HTR-8/SVneo (cell line): ENCODE measurements at regions not wholly inside any gene's neighbourhood (a gene's known extent, or its start where the extent isn't known, plus 50 kb on each side); places are given as distances from the start of the nearest gene placed in this dataset.

ENCODE experiments used
- DNase-seq: peaks from one replicate; pipeline ENCODE4 v3.0.0; 2011; ENCODE audit warnings: low spot score, mixed read lengths; ENCODE audit not compliant: insufficient read length
- FAIRE-seq: peaks from 2 replicates; lab custom pipeline; 2011; peaks lifted over from hg19 to GRCh38; lab: Jason Lieb, UNC

DNA sequence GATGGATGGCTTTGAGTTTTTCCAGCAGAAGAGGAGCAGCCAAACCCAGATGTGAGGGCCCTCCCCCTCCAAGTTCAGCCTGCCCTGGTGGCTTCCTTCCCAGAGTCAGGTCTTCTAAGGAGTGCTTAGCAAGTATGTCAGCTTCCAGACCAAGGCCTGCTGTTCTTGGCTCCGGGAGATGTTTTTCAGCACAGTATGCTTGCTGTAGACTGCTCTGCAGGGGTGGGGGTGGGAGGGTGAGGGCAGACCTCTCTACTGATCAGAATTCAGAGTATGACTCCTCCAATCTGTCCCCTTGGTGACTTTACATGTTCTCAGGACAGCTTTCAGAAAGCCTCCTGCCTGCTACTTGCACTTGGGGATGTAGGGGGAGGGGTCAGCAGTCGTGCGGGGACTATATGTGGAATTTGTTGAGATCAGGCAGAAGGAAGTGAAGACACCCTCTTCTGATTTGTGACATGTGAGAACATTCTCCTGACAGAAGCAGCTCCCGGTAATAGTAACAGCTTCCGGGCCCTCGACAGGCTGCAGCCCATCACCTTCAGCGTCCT, 516.4 kb upstream of the ZMIZ1 start:
- no peak for FAIRE-seq
- DNase-seq, result no peak

GRCh38 chr10:78553792-78554191, 515.0 kb upstream of the ZMIZ1 start:
- no peak for DNase-seq
- FAIRE-seq, result no peak

GRCh38 chr10:78555128-78555527, 513.6 kb upstream of the ZMIZ1 start:
- FAIRE-seq (no peak), DNase-seq (no peak)

DNA sequence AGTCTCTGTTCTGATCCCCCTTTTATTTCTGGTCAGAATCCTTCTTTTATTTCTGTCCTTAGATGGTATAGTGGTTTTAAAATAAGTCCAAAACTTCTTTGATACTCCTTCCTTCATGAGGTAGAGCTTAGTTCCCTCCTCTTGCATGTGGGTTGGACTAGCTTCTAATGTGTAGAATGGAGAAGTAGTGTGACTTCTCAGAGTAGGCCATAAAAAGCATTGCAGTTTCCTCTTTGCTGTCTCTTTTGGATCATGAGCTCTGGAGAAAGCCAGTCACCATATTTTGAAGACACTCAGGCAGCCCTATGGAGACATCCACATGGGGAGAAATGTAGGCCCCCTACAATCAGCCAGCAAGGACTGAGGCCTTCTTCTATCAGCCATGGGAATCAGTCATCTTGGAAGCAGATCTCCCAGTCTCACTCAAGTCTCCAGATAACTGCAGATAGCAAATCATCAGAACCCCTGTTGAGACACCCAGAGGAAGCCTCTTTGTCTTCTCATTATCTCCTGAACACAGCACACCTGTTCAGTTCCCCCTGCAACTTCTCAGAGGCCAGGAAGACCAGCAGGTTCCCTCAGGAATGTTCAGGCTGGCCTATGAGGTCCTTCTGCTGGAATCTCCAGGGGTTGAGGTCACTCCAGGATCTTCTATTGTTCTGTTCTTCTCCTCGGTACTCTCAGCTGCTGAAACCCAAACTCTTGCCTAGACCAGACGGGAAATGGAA, 511.9 kb upstream of the ZMIZ1 start:
- no peak for DNase-seq

GRCh38 chr10:78557433-78557925, 511.3 kb upstream of the ZMIZ1 start:
- DNase-seq, result no peak

More for the DNA sequence above, 511.9 kb upstream of the ZMIZ1 start:
- FAIRE-seq, result no peak

GRCh38 chr10:78559661-78560340, 509.0 kb upstream of the ZMIZ1 start:
- no peak for DNase-seq
- no peak for FAIRE-seq

More at GRCh38 chr10:78557433-78557925, 511.3 kb upstream of the ZMIZ1 start:
- FAIRE-seq, result no peak

DNA sequence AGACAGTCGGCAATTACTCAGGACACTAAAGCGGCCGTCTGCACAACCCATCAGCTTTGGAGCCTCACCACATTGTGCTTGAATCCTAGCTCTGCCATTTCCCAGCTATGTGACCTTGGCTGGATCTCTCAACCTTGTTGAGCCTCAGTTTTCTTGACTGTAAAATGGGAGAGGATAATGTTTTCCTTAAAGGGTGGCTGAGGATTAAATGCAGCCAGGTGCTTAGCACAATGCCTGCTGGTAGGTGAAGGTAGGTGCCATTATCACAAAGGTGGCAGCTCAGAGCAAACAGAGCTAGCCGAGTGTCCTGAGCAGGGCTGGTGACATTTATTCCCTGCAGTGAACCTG, 508.5 kb upstream of the ZMIZ1 start:
- FAIRE-seq (no peak), DNase-seq (no peak)

- FAIRE-seq (no peak), DNase-seq (no peak)
Observed at GRCh38 chr10:78563314-78563713, 505.5 kb upstream of the ZMIZ1 start.

DNA sequence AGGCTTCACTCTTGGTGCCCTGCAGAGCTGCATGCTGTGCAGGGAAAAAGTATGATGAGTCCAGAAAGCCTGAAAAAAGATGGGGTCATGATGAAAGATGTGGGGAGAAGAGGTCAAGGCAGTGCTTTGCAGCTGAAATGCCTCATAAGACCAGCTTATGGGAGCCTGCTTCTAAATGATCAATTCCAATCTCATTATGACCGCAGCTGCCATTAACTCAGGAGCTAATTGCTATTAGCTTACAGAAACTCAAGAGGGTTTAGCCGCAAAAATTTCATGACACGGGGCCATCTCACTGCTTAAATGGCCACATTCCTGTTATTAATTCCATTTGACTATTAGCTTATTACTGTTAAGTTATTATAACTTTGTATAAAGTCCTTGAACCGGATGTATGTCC, 502.9 kb upstream of the ZMIZ1 start:
- DNase-seq, result no peak
- FAIRE-seq, result no peak

DNA sequence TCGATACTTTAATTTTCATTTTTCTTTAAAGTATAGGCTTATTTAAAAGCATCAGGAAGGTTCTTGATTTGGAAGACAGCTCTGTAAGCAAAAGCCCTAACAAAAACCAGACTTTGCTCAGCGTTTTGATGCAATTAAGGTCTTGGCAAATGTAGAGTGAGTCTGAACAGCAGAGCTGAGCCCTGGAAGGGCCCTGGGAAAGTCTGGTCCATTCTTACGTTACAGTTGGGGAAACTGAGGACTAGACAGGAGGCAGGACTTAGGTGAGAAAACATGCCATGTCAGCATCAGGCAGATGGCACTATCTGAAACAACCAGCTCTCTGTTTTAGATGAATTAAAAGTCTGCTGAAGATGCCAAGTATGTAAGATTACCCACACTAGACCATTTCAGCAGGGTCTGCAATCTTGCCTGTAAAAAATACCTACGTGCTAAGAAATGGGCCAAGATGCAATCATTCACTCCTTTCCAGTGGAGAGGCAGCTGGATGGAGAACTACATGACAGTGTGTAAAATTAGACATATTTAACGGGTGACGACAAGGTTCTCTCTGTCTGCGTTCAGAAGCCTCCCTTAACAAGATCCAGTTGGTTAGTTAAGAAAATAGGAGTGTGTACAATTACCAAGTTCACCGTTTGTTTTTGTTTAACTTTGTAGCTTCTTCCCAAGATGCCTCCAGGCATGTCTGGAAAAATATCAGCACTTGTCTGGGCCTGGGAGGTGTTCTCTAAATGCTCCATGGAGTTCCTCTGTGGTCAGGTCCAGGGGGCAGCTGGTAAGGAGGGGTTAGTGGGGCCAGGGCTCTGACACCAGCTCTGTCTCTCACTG, 502.3 kb upstream of the ZMIZ1 start:
- FAIRE-seq (no peak), DNase-seq (no peak)

DNA sequence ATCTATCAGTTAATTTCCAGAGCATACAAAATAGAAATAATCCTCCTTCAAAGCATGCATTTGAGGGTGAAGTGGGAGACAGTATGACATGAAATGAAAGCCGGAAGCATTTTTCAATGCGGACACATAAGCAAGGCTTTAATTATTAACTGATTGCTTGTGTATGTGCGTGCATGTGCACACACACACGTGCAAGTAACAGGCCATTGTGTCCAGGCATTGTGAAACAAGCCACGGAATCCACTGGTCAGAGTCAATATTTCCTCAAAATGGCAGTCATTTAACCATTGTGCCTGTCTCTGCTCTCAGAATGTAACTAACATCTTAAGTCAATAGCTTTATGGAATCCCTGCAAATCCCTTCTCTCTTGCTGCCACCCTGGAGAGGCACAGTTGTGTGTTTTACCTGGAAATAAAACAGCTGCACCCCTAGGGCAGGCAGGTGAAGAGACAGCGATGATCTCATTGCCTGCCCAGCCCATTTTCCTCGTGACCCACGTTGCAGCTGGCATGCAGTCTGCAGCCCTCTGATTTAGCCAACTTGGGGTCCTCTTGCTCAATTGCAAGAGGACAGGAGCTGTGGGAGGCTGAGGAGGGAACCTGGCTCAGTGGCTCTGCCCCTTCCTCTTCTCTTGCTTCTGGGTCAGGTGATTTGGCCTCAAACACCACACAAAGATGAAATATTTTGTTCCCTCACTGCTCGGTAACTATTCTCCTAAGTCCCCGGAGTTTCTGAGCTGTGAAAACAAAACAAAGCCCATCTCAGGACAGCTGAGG, 500.9 kb upstream of the ZMIZ1 start:
- FAIRE-seq (no peak), DNase-seq (no peak)

- FAIRE-seq (no peak), DNase-seq (no peak)
Observed at GRCh38 chr10:78568620-78569019, 500.1 kb upstream of the ZMIZ1 start.

- no peak for DNase-seq
- no peak for FAIRE-seq
Observed at GRCh38 chr10:78570633-78571235, 498.0 kb upstream of the ZMIZ1 start.

DNA sequence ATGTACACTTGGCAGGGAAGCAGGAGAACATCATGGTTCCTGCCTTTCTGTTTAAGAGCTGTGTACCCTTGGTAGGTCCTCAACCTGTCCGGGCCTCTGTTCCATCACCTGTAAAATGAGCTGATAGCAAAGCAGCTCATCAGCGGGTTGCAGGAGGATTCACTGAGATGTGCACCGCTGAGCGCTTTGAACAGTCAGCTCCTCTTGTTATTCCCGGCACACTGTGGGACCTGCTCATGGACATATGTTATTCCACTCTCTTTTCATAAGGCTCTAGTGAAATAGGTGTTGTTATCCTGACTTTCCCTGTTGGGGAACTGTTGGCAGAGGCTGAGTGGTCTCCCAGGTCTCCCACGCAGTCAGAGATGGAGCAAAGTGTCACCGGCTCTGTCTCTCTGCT, 497.5 kb upstream of the ZMIZ1 start:
- DNase-seq (no peak), FAIRE-seq (no peak)

GRCh38 chr10:78571891-78572290, 496.9 kb upstream of the ZMIZ1 start:
- DNase-seq, result no peak
- FAIRE-seq, result no peak

- DNase-seq (no peak), FAIRE-seq (no peak)
Observed at GRCh38 chr10:78572565-78572964, 496.2 kb upstream of the ZMIZ1 start.

GRCh38 chr10:78574547-78574946, 494.2 kb upstream of the ZMIZ1 start:
- no peak for FAIRE-seq
- DNase-seq, result no peak

- FAIRE-seq (no peak), DNase-seq (no peak)
Observed at GRCh38 chr10:78575400-78575799, 493.4 kb upstream of the ZMIZ1 start.

- DNase-seq (no peak), FAIRE-seq (no peak)
Observed at GRCh38 chr10:78576276-78576675, 492.5 kb upstream of the ZMIZ1 start.

DNA sequence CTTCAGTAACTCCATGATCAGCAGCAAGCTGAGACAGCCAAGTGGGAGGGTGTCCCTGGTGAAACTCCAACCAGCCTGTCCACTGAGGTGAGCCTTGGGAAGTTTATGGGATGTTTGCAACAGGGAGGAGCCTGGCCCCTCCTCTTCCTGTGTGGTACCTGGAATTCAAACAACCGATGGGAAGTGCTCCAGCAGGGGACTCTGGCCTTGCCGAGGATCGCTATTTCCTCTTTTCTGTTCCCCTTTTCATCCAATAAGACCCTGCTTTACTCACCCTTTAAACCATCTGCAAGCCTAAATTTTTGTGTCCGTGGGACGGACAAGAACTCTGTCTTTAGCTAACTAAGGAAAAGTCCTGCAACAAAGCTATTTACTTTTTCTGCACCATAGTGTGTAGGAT, 491.1 kb upstream of the ZMIZ1 start:
- DNase-seq, result no peak
- FAIRE-seq, result no peak
